Naive thymus-derived CD4-positive, alpha-beta T cell (primary cell): ENCODE measurements at regions not wholly inside any gene's neighbourhood (a gene's known extent, or its start where the extent isn't known, plus 50 kb on each side); places are given as distances from the start of the nearest gene placed in this dataset.

Experiments used
- ATAC-seq: fragments of 150-1000 bp; cut with Tn5 transposase; 2 replicates; pipeline ENCODE4 v1.10.0; 2021; ENCODE audit warnings: mild to moderate bottlenecking, moderate library complexity
- CTCF ChIA-PET: fragments of 350-600 bp; sonication (Branson Sonifier 250); formaldehyde crosslinking; loops from one replicate; lab custom pipeline; 2021; ENCODE audit warnings: antibody characterized with exemption; lab: Charles Lee
- POLR2A ChIA-PET: fragments of 350-600 bp; sonication (Branson Sonifier 250); formaldehyde crosslinking; loops from one replicate; lab custom pipeline; 2021; ENCODE audit warnings: antibody characterized with exemption, inconsistent platforms; lab: Charles Lee
- DNase-seq, 9 donors: peaks; one replicate each; pipeline versions ENCODE4 v3.0.0 to v3.0.0-alpha.2; 2020 to 2022; ENCODE audit warnings: mixed read lengths in 1 of 9
- H3K27ac ChIP-seq: one replicate; pipeline ENCODE4 v1.7.0; 2013; ENCODE audit warnings: mild to moderate bottlenecking, low read depth, low read length, moderate library complexity
- H3K27me3 ChIP-seq, 2 donors: one replicate each; pipeline ENCODE4 v1.7.0; 2013; ENCODE audit warnings: low read length in 2 of 2, mild to moderate bottlenecking in 2 of 2, moderate library complexity in 2 of 2; ENCODE audit not compliant: control insufficient read depth in 2 of 2, insufficient read depth in 2 of 2
- H3K36me3 ChIP-seq, 3 experiments: 1 replicate in 2 of 3; 2 replicates in 1 of 3; pipeline ENCODE4 v1.7.0; 2013; ENCODE audit warnings: low read length in 3 of 3, mild to moderate bottlenecking in 3 of 3, moderate library complexity in 1 of 3; ENCODE audit not compliant: insufficient read depth in 3 of 3, control insufficient read depth in 2 of 3
- H3K4me1 ChIP-seq, 2 donors: one replicate each; pipeline ENCODE4 v1.7.0; 2013; ENCODE audit warnings: low read length in 2 of 2, mild to moderate bottlenecking in 2 of 2, moderate library complexity in 1 of 2; ENCODE audit not compliant: control insufficient read depth in 2 of 2, insufficient read depth in 2 of 2
- H3K4me3 ChIP-seq: 2 replicates; pipeline ENCODE4 v1.7.0; 2013; ENCODE audit warnings: mild to moderate bottlenecking, low read length
- H3K9me3 ChIP-seq, 3 experiments: 1 replicate in 2 of 3; 2 replicates in 1 of 3; pipeline ENCODE4 v1.7.0; 2013; ENCODE audit warnings: low read length in 3 of 3; ENCODE audit not compliant: control insufficient read depth in 2 of 3
- H3K27ac Mint-ChIP-seq, 9 donors: one replicate each; pipeline ENCODE4 v1.8.0; 2020 to 2022; ENCODE audit warnings: mixed read lengths in 9 of 9, mild to moderate bottlenecking in 8 of 9, moderate library complexity in 5 of 9, inconsistent platforms in 2 of 9
- H3K27me3 Mint-ChIP-seq, 5 donors: one replicate each; pipeline ENCODE4 v1.8.0; 2021 to 2022; ENCODE audit warnings: mixed read lengths in 5 of 5, mild to moderate bottlenecking in 1 of 5
- H3K36me3 Mint-ChIP-seq, 5 donors: one replicate each; pipeline ENCODE4 v1.8.0; 2020 to 2022; ENCODE audit warnings: mixed read lengths in 5 of 5, mild to moderate bottlenecking in 3 of 5, inconsistent platforms in 1 of 5
- H3K4me1 Mint-ChIP-seq, 7 donors: one replicate each; pipeline ENCODE4 v1.8.0; 2020 to 2022; ENCODE audit warnings: mixed read lengths in 7 of 7, mild to moderate bottlenecking in 3 of 7, inconsistent platforms in 1 of 7
- H3K4me3 Mint-ChIP-seq, 10 donors: one replicate each; pipeline ENCODE4 v1.8.0; 2020 to 2022; ENCODE audit warnings: mild to moderate bottlenecking in 10 of 10, mixed read lengths in 10 of 10, moderate library complexity in 6 of 10, inconsistent platforms in 2 of 10
- H3K9me3 Mint-ChIP-seq, 11 donors: one replicate each; pipeline ENCODE4 v1.8.0; 2020 to 2022; ENCODE audit warnings: mixed read lengths in 11 of 11, mild to moderate bottlenecking in 4 of 11, inconsistent platforms in 1 of 11, moderate library complexity in 1 of 11
- intact Hi-C, 2 donors: fragments of 100-400 bp; cut with micrococcal nuclease; formaldehyde crosslinking; loops; one replicate each; pipeline ENCODE4 v1.15.1; 2023

DNA sequence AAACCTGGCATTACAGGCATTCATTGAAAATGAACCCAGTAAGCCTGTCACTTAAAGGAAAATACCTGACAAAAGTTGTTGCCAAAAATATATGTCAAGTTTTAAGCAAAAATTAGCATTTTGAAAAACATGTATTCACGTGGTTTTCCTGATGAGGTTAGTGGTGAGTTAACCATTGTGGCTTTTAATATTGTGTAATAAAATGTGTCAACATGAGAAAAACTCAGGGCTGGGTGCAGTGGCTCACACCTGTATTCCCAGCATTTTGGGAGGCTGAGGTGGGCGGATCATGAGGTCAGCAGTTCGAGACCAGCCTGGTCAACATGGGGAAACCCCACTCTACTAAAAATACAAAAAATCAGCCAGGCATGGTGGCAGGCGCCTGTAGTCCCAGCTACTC, 731.4 kb downstream of the KCNT2 start:
- H3K27me3 Mint-ChIP-seq: no peaks in the 10 kb centered on the region
- POLR2A ChIA-PET: no interaction called here
- no peaks in the 10 kb centered on the region for H3K36me3 Mint-ChIP-seq
- no peak for ATAC-seq
- no peak overlapping the region for H3K4me3 ChIP-seq
- CTCF ChIA-PET: no interaction called here
- no peaks in the 10 kb centered on the region for H3K27me3 ChIP-seq
- H3K4me3 Mint-ChIP-seq: no peak overlapping the region
- no peak overlapping the region for H3K27ac Mint-ChIP-seq
- H3K4me1 Mint-ChIP-seq: no peaks in the 10 kb centered on the region
- H3K9me3 Mint-ChIP-seq: peaks cover 0 to 12% (median 4%) of the 10 kb centered on the region in 11 donors
- DNase-seq: no peak
- no peak overlapping the region for H3K27ac ChIP-seq
- no peaks in the 10 kb centered on the region for H3K9me3 ChIP-seq
- intact Hi-C loops: no loop called here
- H3K36me3 ChIP-seq: no peaks in the 10 kb centered on the region
- no peaks in the 10 kb centered on the region for H3K4me1 ChIP-seq

DNA sequence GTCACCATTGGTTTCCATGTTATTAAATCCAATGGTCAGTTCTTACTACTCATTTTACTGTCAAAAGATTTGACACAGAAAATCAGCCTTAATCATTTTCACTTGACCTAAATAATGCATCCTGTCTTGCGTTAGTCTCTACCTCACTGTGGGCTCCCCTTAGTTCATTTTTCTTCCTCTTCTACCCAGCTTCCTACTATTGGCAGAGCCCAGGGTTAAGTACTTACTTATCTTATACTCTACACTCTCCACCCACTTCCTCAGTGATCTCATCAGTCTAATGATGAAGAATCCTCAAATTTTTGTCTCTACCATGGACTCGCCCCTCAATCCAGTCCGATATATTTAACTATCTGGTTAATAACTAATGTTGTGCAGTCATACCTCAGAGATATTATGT, 735.9 kb downstream of the KCNT2 start:
- ChIA-PET CTCF (no interaction called here), POLR2A (no interaction called here)
- H3K27ac ChIP-seq: no peak overlapping the region
- no peak for DNase-seq
- peaks cover 0 to 14% (median 2%) of the 10 kb centered on the region in 11 donors for H3K9me3 Mint-ChIP-seq
- H3K4me3 ChIP-seq: no peak overlapping the region
- H3K36me3 Mint-ChIP-seq: no peaks in the 10 kb centered on the region
- peak; percentile 34 for ATAC-seq
- no peaks in the 10 kb centered on the region for H3K4me1 ChIP-seq
- H3K27me3 ChIP-seq: no peaks in the 10 kb centered on the region
- intact Hi-C loops: no loop called here
- no peaks in the 10 kb centered on the region for H3K27me3 Mint-ChIP-seq
- no peaks in the 10 kb centered on the region for H3K9me3 ChIP-seq
- no peaks in the 10 kb centered on the region for H3K36me3 ChIP-seq
- H3K27ac Mint-ChIP-seq: no peak overlapping the region
- no peaks in the 10 kb centered on the region for H3K4me1 Mint-ChIP-seq
- H3K4me3 Mint-ChIP-seq: no peak overlapping the region

- H3K9me3 ChIP-seq: no peaks in the 10 kb centered on the region
- no peak overlapping the region for H3K4me3 ChIP-seq
- no peaks in the 10 kb centered on the region for H3K4me1 ChIP-seq
- H3K27ac ChIP-seq: no peak overlapping the region
- DNase-seq: no peak
- H3K27ac Mint-ChIP-seq: no peak overlapping the region
- ATAC-seq: no peak
- ChIA-PET CTCF (no interaction called here), POLR2A (no interaction called here)
- H3K27me3 Mint-ChIP-seq: no peaks in the 10 kb centered on the region
- peaks cover 0 to 8% (median 0%) of the 10 kb centered on the region in 11 donors for H3K9me3 Mint-ChIP-seq
- H3K36me3 ChIP-seq: no peaks in the 10 kb centered on the region
- no peaks in the 10 kb centered on the region for H3K4me1 Mint-ChIP-seq
- intact Hi-C loops: no loop called here
- H3K36me3 Mint-ChIP-seq: no peaks in the 10 kb centered on the region
- H3K4me3 Mint-ChIP-seq: no peak overlapping the region
- H3K27me3 ChIP-seq: no peaks in the 10 kb centered on the region
Observed at GRCh38 chr1:195867638-195868037, 740.6 kb downstream of the KCNT2 start.

DNA sequence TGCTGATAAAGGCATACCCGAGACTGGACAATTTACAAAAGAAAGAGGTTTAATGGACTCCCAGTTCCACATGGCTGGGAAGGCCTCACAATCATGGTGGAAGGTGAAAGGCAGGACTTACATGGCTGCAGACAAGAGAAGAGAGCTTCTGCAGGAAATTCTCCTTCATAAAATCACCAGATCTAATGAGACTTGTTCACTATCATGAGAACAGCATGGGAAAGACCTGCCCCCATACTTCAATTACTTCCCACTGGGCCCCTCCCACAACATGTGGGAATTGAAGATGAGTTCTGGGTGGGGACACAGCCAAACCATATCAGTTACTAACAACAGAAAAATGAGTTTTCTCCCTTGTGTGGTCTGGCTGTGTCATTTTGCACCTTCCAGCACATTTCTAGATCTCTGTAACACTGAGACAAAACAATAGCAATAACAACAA, 741.4 kb downstream of the KCNT2 start:
- intact Hi-C loops: no loop called here
- Histone ChIP-seq H3K36me3 (no peaks in the 10 kb centered on the region), H3K27ac (no peak overlapping the region), H3K4me3 (no peak overlapping the region), H3K4me1 (no peaks in the 10 kb centered on the region), H3K27me3 (no peaks in the 10 kb centered on the region), H3K9me3 (no peaks in the 10 kb centered on the region)
- H3K9me3 Mint-ChIP-seq: peaks cover 0 to 8% (median 0%) of the 10 kb centered on the region in 11 donors
- DNase-seq (no peak), ATAC-seq (no peak)
- no peaks in the 10 kb centered on the region for H3K36me3 Mint-ChIP-seq
- CTCF ChIA-PET: no interaction called here
- no peaks in the 10 kb centered on the region for H3K4me1 Mint-ChIP-seq
- POLR2A ChIA-PET: no interaction called here
- H3K27ac Mint-ChIP-seq: no peak overlapping the region
- H3K27me3 Mint-ChIP-seq: no peaks in the 10 kb centered on the region
- H3K4me3 Mint-ChIP-seq: no peak overlapping the region

DNA sequence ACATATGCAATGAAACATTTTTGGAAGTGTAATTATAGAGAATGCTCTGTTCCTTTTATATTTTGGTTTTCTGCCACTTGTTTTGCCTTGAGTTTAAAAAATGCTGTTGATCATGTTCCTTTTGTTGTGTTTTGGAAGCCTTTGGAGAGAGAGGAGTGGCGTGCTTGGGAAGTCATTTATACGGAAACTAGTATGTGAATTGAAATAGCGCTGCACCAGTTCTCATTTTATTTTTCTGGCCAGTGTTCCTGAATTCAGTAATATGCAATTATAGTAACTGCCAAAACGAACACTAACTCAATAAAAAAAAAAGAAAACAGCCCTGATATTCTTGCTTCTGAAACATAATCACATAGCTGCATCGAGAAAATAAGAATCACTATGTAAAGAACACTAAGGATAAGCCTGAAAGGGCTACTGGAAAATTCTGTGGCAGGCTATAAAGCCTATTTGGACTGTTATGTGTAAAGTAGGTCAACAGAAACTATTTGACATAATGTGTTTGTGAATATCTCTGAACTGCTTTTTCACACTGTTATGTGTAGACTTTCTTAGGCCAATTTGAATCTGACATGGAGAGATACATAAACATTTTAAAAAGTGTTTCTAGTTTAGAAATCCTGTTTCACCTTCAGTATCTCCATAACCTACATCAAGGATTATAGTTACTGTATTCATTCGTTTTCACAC, 742.0 kb downstream of the KCNT2 start:
- intact Hi-C loops: no loop called here

GRCh38 chr1:195851804-195852203, 756.4 kb downstream of the KCNT2 start:
- Mint-ChIP-seq H3K27me3 (no peaks in the 10 kb centered on the region), H3K36me3 (no peaks in the 10 kb centered on the region), H3K9me3 (peaks cover 0 to 14% (median 0%) of the 10 kb centered on the region in 11 donors), H3K27ac (no peak overlapping the region), H3K4me3 (no peak overlapping the region), H3K4me1 (no peaks in the 10 kb centered on the region)
- intact Hi-C loops: no loop called here
- CTCF ChIA-PET: no interaction called here
- DNase-seq: no peak
- Histone ChIP-seq H3K9me3 (no peaks in the 10 kb centered on the region), H3K4me3 (no peak overlapping the region), H3K27ac (no peak overlapping the region), H3K27me3 (no peaks in the 10 kb centered on the region), H3K36me3 (no peaks in the 10 kb centered on the region), H3K4me1 (no peaks in the 10 kb centered on the region)
- ATAC-seq: no peak
- POLR2A ChIA-PET: no interaction called here

More for the DNA sequence above, 742.0 kb downstream of the KCNT2 start:
- no peaks in the 10 kb centered on the region for H3K4me1 ChIP-seq
- H3K36me3 Mint-ChIP-seq: no peaks in the 10 kb centered on the region
- ATAC-seq (no peak), DNase-seq (no peak)
- peaks cover 0 to 8% (median 0%) of the 10 kb centered on the region in 11 donors for H3K9me3 Mint-ChIP-seq
- H3K9me3 ChIP-seq: no peaks in the 10 kb centered on the region
- ChIA-PET CTCF (no interaction called here), POLR2A (no interaction called here)
- no peak overlapping the region for H3K27ac Mint-ChIP-seq
- no peaks in the 10 kb centered on the region for H3K36me3 ChIP-seq
- no peaks in the 10 kb centered on the region for H3K4me1 Mint-ChIP-seq
- no peaks in the 10 kb centered on the region for H3K27me3 ChIP-seq
- H3K4me3 Mint-ChIP-seq: no peak overlapping the region
- H3K4me3 ChIP-seq: no peak overlapping the region
- no peak overlapping the region for H3K27ac ChIP-seq
- no peaks in the 10 kb centered on the region for H3K27me3 Mint-ChIP-seq

DNA sequence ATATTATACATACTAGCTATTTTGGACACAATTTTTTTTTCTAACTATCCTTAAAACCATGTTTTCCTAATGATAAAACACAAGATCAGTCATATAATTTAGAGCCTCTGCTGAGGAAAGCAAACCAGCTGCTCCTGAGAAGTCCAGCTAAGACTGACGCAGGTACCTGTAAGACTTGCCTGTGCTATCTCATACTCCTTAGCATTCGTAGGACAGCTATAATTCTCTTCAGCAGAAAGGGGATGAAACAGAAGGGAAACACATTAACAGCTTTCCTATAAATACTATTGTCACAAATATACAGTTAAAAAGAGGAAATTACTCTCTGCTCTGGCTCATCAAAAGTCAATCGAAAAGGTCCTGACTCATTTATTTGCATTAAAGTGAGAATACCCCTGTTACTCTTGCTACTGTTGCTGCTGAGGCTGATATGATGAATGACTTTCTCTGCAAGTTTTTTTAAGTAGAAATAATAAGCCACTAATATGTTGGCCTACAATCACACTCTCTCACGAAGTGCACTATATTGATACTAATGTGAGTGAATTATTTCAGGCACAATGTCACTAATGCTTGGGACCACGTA, 757.1 kb downstream of the KCNT2 start:
- ChIA-PET CTCF (no interaction called here), POLR2A (no interaction called here)
- ATAC-seq (no peak), DNase-seq (no peak)
- H3K4me1 Mint-ChIP-seq: no peaks in the 10 kb centered on the region
- H3K27me3 Mint-ChIP-seq: no peaks in the 10 kb centered on the region
- H3K9me3 Mint-ChIP-seq: peaks cover 0 to 14% (median 0%) of the 10 kb centered on the region in 11 donors
- H3K4me3 Mint-ChIP-seq: no peak overlapping the region
- no peak overlapping the region for H3K27ac ChIP-seq
- intact Hi-C loops: no loop called here
- no peak overlapping the region for H3K27ac Mint-ChIP-seq
- H3K4me3 ChIP-seq: no peak overlapping the region
- no peaks in the 10 kb centered on the region for H3K9me3 ChIP-seq
- H3K36me3 ChIP-seq: no peaks in the 10 kb centered on the region
- H3K27me3 ChIP-seq: no peaks in the 10 kb centered on the region
- H3K4me1 ChIP-seq: no peaks in the 10 kb centered on the region
- H3K36me3 Mint-ChIP-seq: no peaks in the 10 kb centered on the region
